ENCODE measurements at regions not wholly inside any gene's neighbourhood (a gene's known extent, or its start where the extent isn't known, plus 50 kb on each side); places are given as distances from the start of the nearest gene placed in this dataset.
"Not testable (repeated sequence)": the region's sequence is repeated elsewhere in the genome, so short reads cannot be mapped to it uniquely, and the experiment has no call there.

- no peak for DNase-seq
Observed at GRCh38 chr2:114066186-114066747, 176.4 kb downstream of the ACTR3 start.

GRCh38 chr2:114068438-114068837 lies 178.5 kb downstream of the ACTR3 start:
- no peak for DNase-seq

- no peak for DNase-seq
Observed at GRCh38 chr2:114076961-114077360, 187.1 kb downstream of the ACTR3 start.

- DNase-seq, result no peak
Observed at GRCh38 chr2:114079366-114080004, 189.6 kb downstream of the ACTR3 start.

GRCh38 chr2:114082731-114083433 lies 193.0 kb downstream of the ACTR3 start:
- DNase-seq, result no peak

- no peak for DNase-seq
Observed at GRCh38 chr2:114083717-114084387, 194.0 kb downstream of the ACTR3 start.

GRCh38 chr2:114085238-114085637 lies 195.3 kb downstream of the ACTR3 start:
- no peak for DNase-seq

GRCh38 chr2:114085992-114086391 lies 196.1 kb downstream of the ACTR3 start:
- DNase-seq, result no peak

GRCh38 chr2:114089636-114090319 lies 199.9 kb downstream of the ACTR3 start:
- DNase-seq, result no peak

- no peak for DNase-seq
Observed at GRCh38 chr2:114091010-114091409, 201.1 kb downstream of the ACTR3 start.

GRCh38 chr2:114108249-114108648 lies 218.4 kb downstream of the ACTR3 start:
- no peak for DNase-seq

GRCh38 chr2:114108824-114109416 lies 219.0 kb downstream of the ACTR3 start:
- DNase-seq, result no peak

- DNase-seq, result no peak
Observed at GRCh38 chr2:114111329-114111728, 221.4 kb downstream of the ACTR3 start.

GRCh38 chr2:114113518-114113917 lies 223.6 kb downstream of the ACTR3 start:
- DNase-seq, result no peak

GRCh38 chr2:114118088-114118487 lies 228.2 kb downstream of the ACTR3 start:
- no peak for DNase-seq

GRCh38 chr2:114119862-114120261 lies 230.0 kb downstream of the ACTR3 start:
- DNase-seq, result no peak

- DNase-seq, result no peak
Observed at GRCh38 chr2:114122930-114123329, 233.0 kb downstream of the ACTR3 start.

GRCh38 chr2:114123925-114124324 lies 234.0 kb downstream of the ACTR3 start:
- DNase-seq, result no peak

GRCh38 chr2:114127372-114127771 lies 237.5 kb downstream of the ACTR3 start:
- no peak for DNase-seq

- DNase-seq, result no peak
Observed at GRCh38 chr2:114128263-114128662, 238.4 kb downstream of the ACTR3 start.

- DNase-seq, result no peak
Observed at GRCh38 chr2:114128725-114129124, 238.8 kb downstream of the ACTR3 start.

- not testable (repeated sequence) for DNase-seq
Observed at GRCh38 chr2:114132050-114132449, 242.2 kb downstream of the ACTR3 start.

GRCh38 chr2:114134146-114134545 lies 244.3 kb downstream of the ACTR3 start:
- no peak for DNase-seq

All from NCI-H1048 (cell line).